ENCODE measurements at regions not wholly inside any gene's neighbourhood (a gene's known extent, or its start where the extent isn't known, plus 50 kb on each side); places are given as distances from the start of the nearest gene placed in this dataset.

GRCh38 chr6:14337152-14337551 is 219.6 kb downstream of the CD83 start:
- DNase-seq, result no peak

- DNase-seq, result no peak
These were observed 221.6 kb downstream of the CD83 start for GRCh38 chr6:14339172-14339571.

- no peak for DNase-seq
These were observed 222.4 kb downstream of the CD83 start for GRCh38 chr6:14339711-14340584.

GRCh38 chr6:14344486-14344885 is 226.9 kb downstream of the CD83 start:
- DNase-seq, result no peak

- DNase-seq, result no peak
These were observed 230.8 kb downstream of the CD83 start for GRCh38 chr6:14348389-14348788.

GRCh38 chr6:14349507-14349906 is 231.9 kb downstream of the CD83 start:
- DNase-seq, result no peak

- DNase-seq, result no peak
These were observed 232.6 kb downstream of the CD83 start for GRCh38 chr6:14350210-14350609.

GRCh38 chr6:14353281-14353680 is 235.7 kb downstream of the CD83 start:
- no peak for DNase-seq

- DNase-seq, result no peak
These were observed 236.2 kb downstream of the CD83 start for GRCh38 chr6:14353798-14354197.

GRCh38 chr6:14354919-14355572 is 237.5 kb downstream of the CD83 start:
- DNase-seq, result peak; percentile 16 to 32

GRCh38 chr6:14359438-14359837 is 241.9 kb downstream of the CD83 start:
- no peak for DNase-seq

- DNase-seq, result no peak
These were observed 243.0 kb downstream of the CD83 start for GRCh38 chr6:14360565-14360964.

- no peak for DNase-seq
These were observed 243.7 kb downstream of the CD83 start for GRCh38 chr6:14361297-14361696.

GRCh38 chr6:14361956-14362587 is 244.5 kb downstream of the CD83 start:
- DNase-seq, result no peak

GRCh38 chr6:14364370-14364769 is 246.8 kb downstream of the CD83 start:
- no peak for DNase-seq

- DNase-seq, result no peak
These were observed 247.8 kb downstream of the CD83 start for GRCh38 chr6:14365393-14365792.

GRCh38 chr6:14366315-14366714 is 248.7 kb downstream of the CD83 start:
- no peak for DNase-seq

- DNase-seq, result no peak
These were observed 249.3 kb downstream of the CD83 start for GRCh38 chr6:14366872-14367271.

GRCh38 chr6:14367296-14367695 is 249.7 kb downstream of the CD83 start:
- DNase-seq, result no peak

GRCh38 chr6:14369717-14370116 is 252.1 kb downstream of the CD83 start:
- no peak for DNase-seq

- no peak for DNase-seq
These were observed 254.0 kb downstream of the CD83 start for GRCh38 chr6:14371530-14371929.

GRCh38 chr6:14372734-14373489 is 255.3 kb downstream of the CD83 start:
- DNase-seq, result no peak

Measured in activated CD4-positive, alpha-beta T cell treated with anti-CD3 and anti-CD28 coated beads for 4 hours (primary cell).